HG02938 (cell line): ENCODE measurements at regions not wholly inside any gene's neighbourhood (a gene's known extent, or its start where the extent isn't known, plus 50 kb on each side); places are given as distances from the start of the nearest gene placed in this dataset.
"Not testable (repeated sequence)": the region's sequence is repeated elsewhere in the genome, so short reads cannot be mapped to it uniquely, and the experiment has no call there.

Source experiments
- ATAC-seq: cut with Tn5 transposase; IDR thresholded peaks from one replicate; pipeline ENCODE4 v1.9.1; 2021; ENCODE audit warnings: mild to moderate bottlenecking, moderate library complexity; ENCODE audit not compliant: unreplicated experiment

DNA sequence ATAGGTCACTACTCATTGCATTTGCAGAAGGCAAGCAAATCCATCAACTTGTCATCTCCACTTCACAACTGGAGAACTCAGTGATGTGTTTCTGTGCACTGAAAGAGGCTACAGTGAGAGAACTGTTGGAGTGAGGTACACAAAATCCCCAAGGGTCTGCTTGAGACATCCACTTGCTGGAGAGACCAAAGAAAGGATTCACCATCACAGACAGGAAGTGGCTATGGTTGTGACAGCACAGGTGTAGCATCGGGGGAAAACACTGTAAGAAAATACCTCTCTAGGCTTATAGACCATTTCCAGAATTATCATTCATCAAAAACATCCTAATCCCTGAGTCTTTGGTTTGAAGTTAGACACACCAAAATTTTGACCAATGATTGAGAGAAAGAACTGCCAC is 201.3 kb upstream of the OR4E1 start:
- no peak for ATAC-seq

DNA sequence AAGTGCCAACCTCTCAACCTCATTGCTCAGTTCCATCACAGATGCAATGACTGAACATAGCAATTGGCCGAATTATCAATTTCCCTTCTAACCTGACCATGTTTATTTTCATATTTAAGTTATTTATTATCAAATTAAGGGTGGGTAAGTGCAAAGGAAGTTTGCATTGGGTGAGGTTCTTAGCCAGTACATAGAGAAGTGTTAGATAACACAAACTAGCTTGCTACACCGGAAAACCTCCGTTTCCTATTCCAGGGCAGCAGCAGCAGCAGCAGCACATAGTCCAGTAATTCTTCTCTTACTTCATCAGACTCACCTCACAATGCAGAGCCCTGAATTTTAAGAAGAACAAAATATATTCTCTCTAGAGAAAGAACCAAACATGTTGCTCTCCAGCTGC is 200.5 kb upstream of the OR4E1 start:
- ATAC-seq = no peak

DNA sequence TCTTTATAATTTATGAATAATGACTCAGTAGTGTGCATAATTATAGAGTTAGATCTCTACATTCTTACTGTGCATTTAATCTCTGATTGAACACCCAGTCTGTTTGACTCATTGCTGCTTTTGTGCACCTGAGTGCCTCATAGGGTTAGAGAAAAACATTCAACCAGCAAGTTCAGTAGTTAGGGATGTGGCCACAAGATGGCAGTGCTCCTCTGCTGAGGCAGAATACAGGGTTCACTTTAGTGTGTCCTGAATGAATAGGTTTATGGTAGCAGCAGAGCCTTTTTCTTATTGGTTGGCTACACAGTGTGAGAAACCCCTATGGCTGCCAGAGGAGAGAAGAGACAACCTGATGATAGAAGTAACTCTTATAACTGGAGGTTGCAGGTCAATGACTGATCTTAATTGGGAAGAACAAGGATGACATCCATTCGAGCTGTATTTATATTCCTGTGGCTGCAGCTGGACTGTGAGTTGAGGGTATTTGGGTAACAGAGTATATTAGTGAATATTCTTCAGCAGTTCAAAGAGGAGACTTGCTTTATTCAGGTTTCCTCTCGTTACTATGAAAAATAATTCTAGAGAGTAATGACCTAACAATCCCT is 194.9 kb upstream of the OR4E1 start:
- ATAC-seq = peak; percentile 85

DNA sequence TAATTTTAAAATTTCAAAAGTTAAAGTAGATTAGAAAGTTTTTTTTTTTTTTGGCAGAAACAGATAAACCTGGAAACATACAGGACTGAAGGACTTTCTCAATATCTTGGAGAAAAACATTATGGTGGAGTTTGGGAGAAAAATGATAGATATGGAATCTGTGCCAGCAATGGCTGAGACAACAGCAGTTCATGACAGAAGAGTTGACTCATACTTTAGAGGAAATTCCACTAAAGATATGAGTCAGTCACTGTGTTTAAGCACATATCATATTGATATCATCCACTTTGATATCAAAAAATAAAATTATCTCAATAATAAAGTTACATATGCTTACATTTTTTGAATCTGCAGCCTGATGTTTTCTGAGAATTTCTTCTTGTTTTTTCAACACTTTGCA is 193.9 kb upstream of the OR4E1 start:
- no peak for ATAC-seq

DNA sequence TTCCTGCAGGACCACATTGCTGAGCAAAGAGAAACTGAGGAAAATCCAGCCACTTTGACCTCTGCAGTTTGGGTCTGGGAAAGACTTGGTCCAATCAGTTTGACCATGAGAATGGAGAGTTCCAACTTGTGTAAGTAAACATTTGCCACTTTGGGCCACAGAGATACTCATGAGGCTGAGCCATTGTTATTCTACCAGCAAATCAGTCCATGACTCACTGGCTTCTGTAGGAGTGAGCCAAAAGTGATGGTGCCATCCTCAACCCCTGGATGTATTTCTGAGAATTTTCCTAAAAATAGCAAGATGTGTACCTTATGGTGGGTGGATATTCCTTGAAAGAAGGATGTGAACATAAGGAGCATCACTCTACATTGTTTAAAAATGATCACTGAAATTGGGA is 192.9 kb upstream of the OR4E1 start:
- ATAC-seq = no peak

DNA sequence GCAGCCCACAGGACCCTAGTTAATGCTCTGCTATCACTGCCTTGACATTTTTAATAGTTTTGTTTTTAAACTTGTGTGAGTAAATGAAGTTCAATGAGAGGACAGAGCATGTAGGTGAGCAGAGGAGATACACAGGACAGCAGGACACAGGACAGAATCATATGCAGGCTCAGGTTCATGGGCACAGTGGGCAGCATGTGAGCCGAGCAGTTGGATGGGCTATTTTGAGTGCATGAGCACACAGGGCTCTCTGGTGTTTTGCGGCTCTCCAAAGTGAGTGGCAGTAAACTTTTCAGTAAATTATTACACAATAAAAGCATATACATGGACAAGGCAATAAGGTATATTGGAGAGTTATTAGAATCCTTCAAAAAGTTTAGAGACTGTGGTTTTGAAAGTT is 189.7 kb upstream of the OR4E1 start:
- no peak for ATAC-seq

DNA sequence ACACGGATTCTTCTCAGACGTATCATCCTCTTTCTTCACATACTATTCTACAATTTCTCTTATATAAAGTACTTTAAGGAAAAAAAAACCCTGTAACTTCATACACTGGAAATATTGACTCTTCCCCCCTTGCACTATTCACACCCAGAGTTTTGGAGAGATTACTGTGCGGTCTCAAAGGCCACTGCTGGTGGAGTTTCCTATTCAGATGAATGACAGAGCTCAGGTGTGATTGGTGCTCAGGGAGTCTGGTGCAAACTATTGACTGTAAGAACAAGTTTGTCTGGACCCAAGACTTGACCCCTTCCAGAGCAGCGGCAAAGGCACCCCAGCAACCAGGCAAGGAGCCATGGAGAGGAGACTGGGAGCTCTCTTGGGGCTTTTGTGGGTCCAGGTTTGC is 187.5 kb upstream of the OR4E1 start:
- ATAC-seq = no peak

DNA sequence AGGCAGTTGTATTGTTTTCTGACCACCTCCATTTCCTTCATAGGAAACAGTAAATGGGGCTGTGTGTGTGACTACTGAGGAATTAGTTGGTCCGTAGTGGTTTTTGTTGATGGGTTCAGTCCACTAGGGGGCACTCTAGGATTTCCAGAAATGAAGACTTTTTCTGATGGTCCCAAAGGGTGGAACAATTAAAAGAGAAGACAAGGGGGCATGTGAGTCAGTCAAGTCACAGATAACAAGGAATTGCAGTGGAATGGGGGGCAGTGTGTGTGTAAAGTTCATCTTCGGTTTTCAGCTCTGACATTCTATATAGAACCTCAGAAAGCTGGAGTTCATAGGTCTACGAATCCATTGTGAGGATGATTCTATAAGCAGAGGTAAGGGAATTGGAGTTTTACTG is 186.6 kb upstream of the OR4E1 start:
- ATAC-seq = no peak

DNA sequence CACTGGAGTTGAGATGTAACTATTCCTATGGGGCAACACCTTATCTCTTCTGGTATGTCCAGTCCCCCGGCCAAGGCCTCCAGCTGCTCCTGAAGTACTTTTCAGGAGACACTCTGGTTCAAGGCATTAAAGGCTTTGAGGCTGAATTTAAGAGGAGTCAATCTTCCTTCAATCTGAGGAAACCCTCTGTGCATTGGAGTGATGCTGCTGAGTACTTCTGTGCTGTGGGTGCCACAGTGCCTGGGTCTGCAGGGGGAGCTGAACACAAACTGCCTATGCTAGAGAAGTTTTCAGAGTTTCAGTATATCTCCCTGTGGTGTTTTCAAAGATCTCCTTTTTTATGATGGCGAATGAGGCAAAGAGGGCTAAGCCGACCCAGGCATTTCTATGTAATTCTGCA is 179.2 kb upstream of the OR4E1 start:
- ATAC-seq = no peak

DNA sequence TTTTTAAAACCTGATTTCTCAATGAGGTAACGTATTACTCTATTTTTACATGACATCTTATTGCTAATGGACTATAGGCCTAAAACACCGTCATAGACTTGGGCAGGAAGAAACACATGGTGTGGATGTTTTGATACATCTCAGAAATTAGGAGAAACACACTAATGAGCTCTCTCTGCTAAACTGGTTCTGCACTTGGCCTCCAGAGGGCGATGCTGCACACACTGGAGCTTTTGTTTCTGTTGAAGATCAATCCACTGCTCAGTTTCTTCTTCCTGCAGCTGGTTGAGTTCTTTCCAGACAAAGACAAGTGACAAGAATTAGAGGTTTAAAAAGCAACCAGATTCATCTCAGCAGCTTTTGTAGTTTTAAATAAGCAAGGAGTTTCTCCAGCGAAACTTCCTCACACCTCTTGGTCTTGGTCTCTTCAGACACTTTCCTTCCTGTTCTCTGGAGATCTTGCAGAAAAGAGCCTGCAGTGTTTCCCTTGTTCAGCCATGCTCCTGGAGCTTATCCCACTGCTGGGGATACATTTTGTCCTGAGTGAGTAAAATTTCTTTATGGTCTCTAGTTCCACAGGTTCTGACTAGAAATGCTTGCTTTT is 178.5 kb upstream of the OR4E1 start:
- no peak for ATAC-seq

DNA sequence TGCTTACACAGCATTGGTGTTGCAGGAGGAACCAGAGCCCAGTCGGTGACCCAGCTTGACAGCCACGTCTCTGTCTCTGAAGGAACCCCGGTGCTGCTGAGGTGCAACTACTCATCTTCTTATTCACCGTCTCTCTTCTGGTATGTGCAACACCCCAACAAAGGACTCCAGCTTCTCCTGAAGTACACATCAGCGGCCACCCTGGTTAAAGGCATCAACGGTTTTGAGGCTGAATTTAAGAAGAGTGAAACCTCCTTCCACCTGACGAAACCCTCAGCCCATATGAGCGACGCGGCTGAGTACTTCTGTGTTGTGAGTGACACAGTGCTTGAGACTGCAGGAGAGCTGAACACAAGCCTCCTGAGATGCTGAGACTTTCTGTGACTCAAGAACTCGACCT is 173.3 kb upstream of the OR4E1 start:
- ATAC-seq = not testable (repeated sequence)

DNA sequence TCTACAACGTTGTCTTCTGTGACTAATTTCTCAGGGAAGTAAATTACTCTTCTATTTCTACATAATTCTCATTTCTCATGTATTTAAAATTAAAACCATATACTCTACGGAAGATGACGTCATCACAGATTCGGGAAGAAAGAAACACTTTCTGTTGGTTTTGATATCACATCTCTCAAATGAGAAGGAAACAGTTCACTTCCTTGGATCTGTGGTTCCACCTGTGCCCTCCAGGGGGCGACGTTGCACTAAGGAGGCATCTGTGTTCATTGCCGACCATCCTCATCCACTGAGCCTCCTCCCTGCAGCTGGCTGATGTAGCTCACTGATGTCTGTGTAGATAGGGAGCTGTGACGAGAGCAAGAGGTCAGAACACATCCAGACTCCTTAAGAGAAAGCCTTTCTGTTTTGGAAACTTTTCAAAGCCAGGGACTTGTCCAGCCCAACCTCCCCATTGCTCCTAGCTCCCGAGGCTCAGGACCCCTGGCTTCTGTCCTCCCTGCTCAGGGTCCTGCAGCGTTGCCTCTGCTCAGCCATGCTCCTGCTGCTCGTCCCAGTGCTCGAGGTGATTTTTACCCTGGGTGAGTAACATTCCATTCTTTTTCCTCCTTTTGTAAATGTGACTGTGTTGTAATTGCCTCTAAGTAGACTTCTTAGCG is 172.7 kb upstream of the OR4E1 start:
- no peak for ATAC-seq

DNA sequence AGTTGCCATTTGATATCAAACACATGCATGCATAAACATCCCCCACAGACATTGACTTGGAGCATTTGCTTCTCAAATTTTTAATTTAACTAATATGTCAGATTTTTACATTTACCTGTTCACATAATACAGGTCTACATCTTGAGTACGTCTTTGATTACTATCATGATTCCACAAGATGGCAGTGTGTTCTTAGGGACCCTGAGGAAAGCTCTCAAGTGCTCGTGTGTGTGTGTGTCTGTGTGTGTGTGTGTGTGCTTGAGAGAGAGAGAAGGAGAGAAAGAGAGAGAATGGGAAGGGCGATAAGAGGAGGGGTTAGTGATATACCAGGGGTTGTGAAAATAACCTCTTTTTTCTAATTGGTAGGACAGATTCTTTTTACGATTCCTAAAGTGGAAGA is 167.1 kb upstream of the OR4E1 start:
- ATAC-seq = no peak

DNA sequence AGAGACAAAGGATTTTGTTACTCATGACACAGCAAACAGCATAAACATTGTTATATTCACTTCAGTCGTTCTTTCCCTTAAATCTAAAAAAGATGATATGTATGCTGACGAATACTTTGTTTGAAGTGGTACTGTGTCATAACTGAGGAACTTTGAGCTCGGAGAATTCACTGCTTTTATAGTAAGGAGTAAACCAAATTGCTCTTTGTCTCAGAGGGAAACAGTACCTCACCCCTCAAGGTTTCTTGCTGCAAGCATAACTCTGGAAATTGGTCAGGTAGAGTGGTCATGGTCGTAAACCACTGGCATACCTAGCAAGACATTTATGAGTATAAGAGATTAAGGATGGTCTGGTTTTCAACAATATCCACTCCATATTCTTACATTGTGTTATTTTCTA is 160.2 kb upstream of the OR4E1 start:
- ATAC-seq = no peak

DNA sequence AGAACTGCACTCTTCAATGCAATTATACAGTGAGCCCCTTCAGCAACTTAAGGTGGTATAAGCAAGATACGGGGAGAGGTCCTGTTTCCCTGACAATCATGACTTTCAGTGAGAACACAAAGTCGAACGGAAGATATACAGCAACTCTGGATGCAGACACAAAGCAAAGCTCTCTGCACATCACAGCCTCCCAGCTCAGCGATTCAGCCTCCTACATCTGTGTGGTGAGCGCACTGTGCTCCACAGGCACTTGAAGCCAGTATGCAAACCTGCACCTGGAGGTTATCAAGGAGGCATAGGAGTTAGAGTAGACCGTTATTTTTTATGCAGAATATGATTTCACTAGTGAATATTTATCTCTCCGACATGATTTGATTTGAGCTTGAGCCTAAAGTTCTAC is 152.2 kb upstream of the OR4E1 start:
- no peak for ATAC-seq

DNA sequence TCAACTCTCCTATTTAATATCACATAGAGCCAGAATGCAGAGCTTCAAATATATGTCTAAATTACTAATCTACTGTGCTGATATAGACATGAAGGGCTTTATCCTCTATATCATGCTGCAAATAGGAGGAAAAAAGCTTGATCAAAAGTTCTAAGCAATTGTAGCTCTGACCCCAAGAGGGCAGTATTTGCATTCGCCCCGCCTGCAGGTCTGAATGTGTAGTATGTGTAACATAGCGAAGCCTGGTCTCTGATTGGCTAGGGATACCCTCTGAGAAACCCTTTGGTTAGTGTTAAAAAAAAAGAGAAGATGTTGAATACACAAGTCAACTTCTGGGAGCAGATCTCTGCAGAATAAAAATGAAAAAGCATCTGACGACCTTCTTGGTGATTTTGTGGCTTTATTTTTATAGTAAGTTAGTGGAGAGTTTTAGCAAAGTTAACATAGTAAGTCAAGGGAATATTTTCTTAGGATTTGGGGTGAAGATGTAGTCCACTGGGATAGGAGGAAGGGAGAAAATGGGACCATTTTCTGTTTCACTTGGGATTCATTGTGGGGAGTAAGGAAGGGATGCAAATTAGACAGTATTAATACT is 151.6 kb upstream of the OR4E1 start:
- peak; percentile 62 for ATAC-seq

DNA sequence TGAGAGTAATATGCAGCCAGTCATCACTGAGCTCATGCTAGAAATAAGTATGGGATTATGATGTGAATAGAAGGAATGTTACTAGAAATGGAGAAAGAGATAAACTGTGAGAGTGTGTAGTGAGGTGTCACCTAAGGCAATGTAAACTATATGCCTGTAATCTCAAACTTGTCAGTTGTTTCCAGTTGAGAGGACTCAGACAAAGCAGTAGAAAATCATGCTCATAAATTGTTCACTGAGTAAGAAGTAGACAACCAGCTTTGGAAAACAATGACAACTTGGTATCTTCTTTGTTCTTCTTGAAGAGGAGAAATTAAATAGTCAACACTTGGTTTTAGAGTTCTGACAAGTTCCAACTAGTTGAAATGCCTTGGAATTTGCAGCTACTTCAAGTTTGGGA is 148.5 kb upstream of the OR4E1 start:
- no peak for ATAC-seq

DNA sequence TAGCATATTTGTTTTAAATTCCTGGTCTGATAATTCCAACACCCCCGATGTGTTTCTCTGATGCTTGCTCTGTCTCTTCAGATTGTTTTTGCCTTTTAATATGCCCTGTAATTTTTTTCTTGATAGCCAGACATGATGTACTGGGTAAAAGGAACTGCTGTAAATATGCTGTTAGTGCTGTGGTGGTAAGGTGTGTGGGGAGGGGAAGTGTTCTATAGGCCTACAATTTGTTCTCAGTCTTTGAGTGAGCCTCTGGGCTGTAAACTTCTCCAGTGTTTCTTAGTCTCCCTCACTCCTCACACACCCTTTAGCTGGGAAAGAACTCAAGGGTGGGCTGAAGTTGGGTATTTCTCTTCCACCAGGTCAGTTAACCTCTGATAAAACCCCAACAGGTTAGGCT is 147.0 kb upstream of the OR4E1 start:
- ATAC-seq = no peak

DNA sequence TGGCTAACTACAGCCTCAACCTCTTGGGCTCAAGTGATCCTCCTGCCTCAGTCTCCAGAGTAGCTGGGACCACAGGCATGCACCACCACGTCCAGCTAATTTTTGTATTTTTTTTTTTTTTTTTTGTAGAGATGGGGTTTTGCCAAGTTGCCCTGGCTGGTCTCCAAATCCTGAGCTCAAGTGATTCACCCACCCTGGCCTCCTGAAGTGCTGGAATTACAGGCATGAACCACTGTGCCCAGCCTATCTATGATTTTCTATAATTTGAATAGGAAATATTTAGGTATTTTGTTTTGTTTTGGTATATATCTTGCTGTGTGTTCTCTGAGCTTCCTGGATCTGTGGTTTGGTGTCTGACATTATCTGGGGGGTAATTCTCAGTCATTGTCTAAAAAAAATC is 146.3 kb upstream of the OR4E1 start:
- not testable (repeated sequence) for ATAC-seq

DNA sequence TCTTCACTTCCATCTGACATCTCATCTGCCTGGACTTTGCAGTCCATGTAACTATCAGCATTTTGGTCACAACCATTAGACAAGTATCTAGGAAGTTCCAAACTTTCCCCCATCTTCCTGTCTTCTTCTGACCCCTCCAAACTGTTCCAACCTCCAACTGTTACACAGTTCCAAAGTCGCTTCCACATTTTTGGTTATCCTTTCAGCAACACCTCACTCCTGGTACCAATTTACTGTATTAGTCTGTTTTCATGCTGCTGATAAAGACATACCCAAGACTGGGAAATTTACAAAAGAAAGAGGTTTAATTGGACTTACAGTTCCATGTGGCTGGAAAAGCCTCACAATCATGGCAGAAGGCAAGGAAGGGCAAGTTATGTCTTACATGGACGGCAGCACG is 143.4 kb upstream of the OR4E1 start:
- not testable (repeated sequence) for ATAC-seq

DNA sequence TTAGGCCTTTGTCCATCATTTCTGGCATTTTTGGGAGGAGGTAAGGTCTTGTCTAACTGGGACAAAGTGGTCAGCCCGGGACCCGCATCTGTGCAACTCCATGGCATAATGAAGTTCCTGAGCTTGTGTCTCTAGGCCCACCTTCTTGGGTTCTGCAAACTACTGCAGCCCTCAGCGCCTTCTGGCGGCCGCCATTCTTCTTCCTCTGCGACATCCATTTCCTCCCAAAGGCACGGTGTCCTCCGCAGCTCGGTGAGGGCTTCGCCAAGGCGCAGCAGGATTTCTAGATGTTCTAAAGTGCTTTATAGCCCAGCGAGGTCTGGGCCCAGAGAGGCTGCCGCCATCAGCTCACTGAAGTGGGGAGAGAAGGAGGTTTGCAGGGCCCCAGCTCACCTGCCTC is 134.4 kb upstream of the OR4E1 start:
- ATAC-seq = no peak

DNA sequence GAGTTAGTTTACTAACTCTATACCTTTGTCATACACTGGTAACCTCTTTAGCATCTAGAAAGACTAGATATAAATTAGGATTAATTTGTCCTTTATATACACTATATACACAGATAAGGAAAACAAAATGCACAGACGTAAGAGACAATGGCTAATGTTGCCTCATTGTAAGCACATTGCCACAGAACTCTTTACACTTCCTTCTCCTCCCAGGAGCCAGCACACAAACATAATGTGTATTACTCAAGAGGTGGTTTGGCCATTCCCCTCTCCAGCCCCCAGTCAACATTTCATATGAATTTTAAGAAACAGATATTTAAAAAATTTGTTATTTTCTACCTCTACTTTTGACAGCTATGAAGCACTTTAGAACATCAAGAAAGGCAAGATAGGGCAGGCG is 131.4 kb upstream of the OR4E1 start:
- no peak for ATAC-seq
